Stimulated activated naive CD8-positive, alpha-beta T cell treated with anti-CD3 and anti-CD28 coated beads, Interleukin-15, Interleukin-2, amounts not matched to agents 100 U/mL and 50 U/mL, for 24 hours (primary cell): ENCODE measurements at regions not wholly inside any gene's neighbourhood (a gene's known extent, or its start where the extent isn't known, plus 50 kb on each side); places are given as distances from the start of the nearest gene placed in this dataset.
"Not testable (repeated sequence)": the region's sequence is repeated elsewhere in the genome, so short reads cannot be mapped to it uniquely, and the experiment has no call there.

ENCODE experiments used
- ATAC-seq: fragments of 150-1000 bp; cut with Tn5 transposase; one replicate; pipeline ENCODE4 v1.10.0; 2021
- DNase-seq: peaks from one replicate; pipeline ENCODE4 v3.0.0; 2021

GRCh38 chr6:120498711-120499110 is 835.6 kb downstream of the TBC1D32 start:
- ATAC-seq (no peak), DNase-seq (no peak)

GRCh38 chr6:120496661-120497060 is 837.6 kb downstream of the TBC1D32 start:
- ATAC-seq (no peak), DNase-seq (no peak)

DNA sequence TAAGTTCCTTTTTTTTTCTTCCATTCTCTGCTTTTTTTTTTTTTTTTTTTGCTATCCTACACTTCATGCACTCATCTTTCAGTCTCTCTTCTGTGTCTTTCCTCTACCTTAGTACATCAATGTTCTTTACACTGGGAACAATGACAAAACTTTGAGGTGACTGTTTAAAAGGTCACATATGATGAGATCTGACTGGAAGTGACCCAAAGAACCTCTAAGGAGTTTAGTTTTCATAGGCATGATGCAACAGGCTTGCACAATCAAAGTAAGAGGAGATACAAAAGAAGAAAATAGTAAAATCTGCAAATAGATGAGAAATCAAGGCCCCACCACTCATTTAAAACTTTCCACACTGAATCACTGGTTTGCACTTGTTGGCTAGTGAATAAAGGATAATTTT is 840.8 kb downstream of the TBC1D32 start:
- no peak for DNase-seq
- ATAC-seq = no peak

- ATAC-seq (no peak), DNase-seq (no peak)
Measured at GRCh38 chr6:120489941-120490340, 844.3 kb downstream of the TBC1D32 start.

DNA sequence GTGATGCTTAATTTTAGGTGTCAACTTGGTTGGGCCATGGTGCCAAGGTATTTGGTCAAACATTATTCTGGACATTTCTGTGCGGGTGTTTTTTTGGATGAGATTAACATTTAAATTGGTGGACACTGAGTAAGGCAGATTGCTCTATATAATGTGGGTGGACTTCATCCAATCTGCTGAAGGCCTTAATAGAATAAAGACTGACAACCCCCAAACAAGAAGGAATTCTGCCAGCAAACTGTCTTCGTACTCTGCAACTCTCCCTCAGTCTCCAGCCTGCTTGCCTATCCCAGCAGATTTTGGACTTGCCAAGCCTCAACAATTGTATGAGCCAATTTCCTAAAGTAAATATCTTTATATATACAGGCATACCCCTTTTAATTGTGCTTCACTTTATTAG is 850.1 kb downstream of the TBC1D32 start:
- ATAC-seq (no peak), DNase-seq (no peak)

DNA sequence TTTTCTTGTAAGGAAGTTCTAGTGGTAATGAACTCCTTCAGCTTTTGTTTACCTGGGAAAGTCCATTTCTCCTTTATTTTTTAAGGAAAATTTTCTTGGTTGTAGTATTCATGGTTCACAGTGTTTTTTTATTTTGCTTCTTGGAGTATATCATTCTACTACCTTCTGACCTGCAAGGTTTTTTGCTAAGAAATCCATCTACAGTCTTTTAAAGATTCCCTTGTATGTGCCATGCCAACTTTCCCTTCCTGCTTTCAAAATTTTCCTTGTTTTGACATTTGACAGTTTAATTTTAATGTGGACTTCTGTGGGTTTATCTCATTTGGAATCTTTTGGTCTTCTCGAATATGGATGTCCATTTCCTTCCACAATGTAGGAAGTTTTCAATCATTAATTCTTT is 855.6 kb downstream of the TBC1D32 start:
- ATAC-seq = no peak
- no peak for DNase-seq

DNA sequence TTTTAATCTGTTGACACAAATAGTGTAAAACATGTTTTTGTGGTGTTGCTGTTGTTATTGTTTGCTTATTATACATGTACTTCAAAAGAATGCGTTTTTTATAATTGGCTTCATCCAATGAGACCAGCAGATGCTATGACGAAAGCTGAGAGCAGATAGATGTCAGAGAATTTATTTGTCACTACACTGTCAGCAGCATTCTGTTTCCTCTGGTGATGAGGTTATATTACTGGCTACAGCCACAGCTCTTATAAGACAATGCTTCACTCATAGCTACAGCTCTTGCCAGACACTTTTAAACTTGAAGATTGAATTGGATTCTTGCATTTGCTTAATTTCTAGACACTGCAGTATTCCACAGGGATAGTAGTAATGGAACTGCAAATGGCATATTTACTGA is 860.5 kb downstream of the TBC1D32 start:
- DNase-seq (no peak), ATAC-seq (no peak)

DNA sequence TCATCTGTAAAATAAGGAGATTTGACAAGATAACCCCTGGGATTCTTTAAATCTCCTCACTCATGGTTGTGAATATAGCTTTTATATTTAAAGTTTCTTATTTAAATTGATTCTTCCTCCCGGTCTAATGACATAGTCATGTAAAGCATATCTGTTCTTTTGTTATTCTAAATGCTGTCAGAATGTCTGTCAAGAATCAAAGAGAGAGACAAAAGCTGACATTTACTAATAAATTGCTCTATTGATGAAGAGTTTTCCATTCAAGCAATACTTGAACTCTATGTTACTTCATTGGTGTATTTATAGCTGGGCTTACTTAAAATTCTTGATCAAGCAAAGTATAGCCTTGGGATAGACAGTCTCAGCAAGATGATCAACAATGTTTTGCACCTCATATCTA is 865.8 kb downstream of the TBC1D32 start:
- DNase-seq = no peak
- ATAC-seq = no peak

DNA sequence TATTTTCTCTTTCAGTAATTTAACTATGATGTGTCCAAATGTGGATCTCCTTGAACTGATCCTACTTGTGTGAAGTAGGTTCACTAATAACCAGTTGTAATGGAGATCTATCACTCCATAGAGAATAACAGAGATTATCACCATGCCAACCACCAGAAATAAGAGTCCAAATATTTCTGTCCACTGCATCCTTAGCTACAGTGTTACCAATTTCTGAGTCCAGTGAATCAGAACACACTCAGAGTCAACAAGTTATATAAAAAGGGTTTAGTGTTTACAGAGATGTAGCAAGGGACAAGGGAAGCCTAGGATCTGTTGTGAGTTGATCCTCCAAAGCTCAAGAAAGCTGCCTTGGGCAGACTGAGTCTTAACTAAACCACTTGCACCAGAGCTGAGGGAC is 882.8 kb downstream of the TBC1D32 start:
- ATAC-seq (no peak), DNase-seq (no peak)

GRCh38 chr6:120447605-120448004 is 886.7 kb downstream of the TBC1D32 start:
- ATAC-seq (no peak), DNase-seq (no peak)

DNA sequence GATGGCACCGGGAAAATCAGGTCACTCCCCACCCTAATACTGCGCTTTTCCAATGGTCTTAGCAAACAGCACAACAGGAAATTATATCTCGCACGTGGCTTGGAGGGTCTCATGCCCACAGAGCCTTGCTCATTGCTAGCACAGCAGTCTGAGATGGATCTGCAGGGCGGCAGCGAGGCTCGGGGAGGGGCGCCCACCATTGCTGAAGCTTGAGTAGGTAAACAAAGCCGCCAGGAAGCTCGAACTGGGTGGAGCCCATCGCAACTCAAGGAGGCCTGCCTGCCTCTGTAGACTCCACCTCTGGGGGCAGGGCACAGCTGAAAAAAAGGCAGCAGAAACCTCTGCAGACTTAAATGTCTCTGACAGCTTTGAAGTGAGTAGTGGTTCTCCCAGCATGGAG is 901.4 kb downstream of the TBC1D32 start:
- not testable (repeated sequence) for ATAC-seq

GRCh38 chr6:120431841-120432240 is 902.4 kb downstream of the TBC1D32 start:
- no peak for ATAC-seq
- DNase-seq = no peak

More for the DNA sequence above, 901.4 kb downstream of the TBC1D32 start:
- DNase-seq = not testable (repeated sequence)

DNA sequence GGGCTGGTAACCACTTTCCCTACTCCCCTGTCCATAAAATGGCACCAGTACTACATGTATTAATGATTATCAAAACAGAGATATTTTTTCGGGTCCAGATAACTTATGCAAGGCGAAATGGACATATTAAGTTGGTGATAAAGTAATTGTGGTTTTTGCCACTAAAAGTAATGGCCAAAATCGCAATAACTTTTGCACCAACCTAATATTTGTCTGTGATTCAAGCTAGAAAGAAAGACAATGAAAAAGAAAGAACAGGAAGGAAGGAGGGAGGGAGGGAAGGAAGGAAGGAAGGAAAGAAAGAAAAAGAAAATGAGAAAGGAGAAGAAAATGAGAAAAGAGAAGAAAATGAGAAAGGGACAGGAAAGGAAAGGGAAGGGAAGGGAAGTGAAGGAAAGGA is 922.9 kb downstream of the TBC1D32 start:
- DNase-seq (no peak), ATAC-seq (no peak)

- DNase-seq (no peak), ATAC-seq (no peak)
Measured at GRCh38 chr6:120410586-120410985, 923.7 kb downstream of the TBC1D32 start.

DNA sequence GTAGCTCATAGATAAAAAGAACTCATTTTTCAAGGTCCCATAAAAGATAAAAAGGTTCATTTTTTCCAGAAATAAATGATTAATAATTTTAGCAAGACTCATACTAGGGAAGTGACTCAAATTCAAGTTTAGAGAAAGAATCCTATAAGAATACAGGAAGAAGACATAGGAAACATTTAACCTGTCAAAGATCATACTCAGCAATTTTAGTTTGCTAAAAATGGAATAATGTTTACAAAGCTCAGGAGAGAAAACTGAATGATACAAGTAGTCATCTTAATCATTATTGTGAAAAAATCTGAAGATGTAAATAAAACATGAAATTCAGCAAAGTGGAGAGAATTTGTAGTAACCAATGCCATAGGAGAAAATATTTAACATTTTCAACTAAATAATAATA is 926.6 kb downstream of the TBC1D32 start:
- ATAC-seq (no peak), DNase-seq (no peak)

DNA sequence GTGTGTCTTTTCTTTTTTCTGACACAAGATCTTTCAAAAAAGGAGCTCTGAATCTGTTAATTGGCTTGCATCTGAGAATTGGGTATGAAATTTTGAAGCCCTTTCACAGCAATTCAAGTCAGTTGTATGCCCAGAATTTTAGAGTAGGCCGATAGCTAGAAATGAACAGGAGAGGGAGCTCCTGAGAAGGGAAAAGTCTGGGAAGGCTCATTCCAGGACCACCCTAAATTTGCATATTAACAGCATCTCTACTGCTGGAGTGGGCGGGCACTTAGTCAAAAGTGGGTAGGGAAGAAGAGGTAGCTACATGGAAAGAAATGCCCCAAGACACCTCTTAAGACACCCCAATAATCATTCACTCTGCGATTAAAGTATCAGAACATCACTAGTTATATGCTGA is 928.3 kb downstream of the TBC1D32 start:
- DNase-seq (no peak), ATAC-seq (no peak)

- no peak for DNase-seq
- ATAC-seq = no peak
Measured at GRCh38 chr6:120395784-120396183, 938.5 kb downstream of the TBC1D32 start.

- DNase-seq = no peak
- ATAC-seq = no peak
Measured at GRCh38 chr6:120395330-120395729, 939.0 kb downstream of the TBC1D32 start.

- no peak for ATAC-seq
- no peak for DNase-seq
Measured at GRCh38 chr6:120392941-120393340, 941.3 kb downstream of the TBC1D32 start.

DNA sequence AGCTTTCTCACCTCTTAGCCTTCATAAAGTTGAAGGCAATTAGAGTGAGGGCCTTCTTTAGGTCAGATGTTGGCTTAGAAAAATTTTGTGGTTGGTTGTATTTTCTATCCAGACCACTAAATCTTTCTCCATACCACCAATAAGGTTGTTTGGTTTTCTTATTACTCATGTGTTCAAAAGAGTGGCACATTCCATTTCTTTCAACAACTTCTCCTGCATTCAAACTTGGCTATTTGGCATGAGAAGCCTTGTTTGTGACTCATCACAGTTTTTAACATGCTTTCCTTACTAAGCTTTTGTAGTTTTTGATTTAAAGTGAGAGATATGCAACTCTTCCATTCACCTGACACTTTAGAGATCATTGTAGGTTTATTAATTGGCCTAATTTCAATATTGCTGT is 949.6 kb downstream of the TBC1D32 start:
- ATAC-seq (no peak), DNase-seq (no peak)

DNA sequence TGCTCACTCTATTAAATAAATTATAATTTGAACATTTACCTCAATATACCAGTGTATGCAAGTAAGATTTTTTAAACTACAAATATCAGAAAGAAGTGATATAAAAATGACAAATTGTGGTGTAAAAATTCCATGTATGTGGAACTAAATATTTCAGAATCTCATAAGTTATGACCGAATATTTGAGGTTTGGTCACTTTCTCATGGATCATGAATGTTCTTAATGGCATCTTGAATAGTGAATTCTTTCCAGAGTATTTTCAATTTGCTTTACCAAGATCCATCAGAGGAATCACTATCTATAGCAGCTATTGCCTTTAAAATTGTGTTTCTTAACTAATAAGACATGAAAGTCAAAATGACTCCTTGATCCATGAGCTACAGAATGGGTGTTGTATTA is 950.6 kb downstream of the TBC1D32 start:
- no peak for DNase-seq
- no peak for ATAC-seq

GRCh38 chr6:120378582-120379220 is 955.6 kb downstream of the TBC1D32 start:
- DNase-seq = no peak

DNA sequence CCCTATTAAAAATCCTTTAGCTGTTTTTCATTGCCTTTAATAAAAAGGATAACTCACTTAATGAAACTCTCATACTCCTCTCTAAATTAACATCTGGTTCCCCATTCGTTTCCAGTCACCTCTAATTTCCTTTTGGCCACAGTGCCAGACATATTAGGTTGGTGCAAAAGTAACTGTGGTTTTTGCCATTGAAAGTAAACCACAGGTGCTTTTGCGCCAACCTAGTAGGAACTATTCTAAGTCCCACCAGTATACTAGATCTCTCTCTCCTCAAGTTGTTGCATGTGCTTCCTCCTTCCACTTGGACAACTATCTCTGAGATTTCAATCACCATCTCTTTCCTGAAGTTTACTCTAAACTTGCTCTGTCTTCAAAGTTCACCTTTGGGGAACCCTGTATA is 961.1 kb downstream of the TBC1D32 start:
- ATAC-seq (no peak), DNase-seq (no peak)

More at GRCh38 chr6:120378582-120379220, 955.6 kb downstream of the TBC1D32 start:
- no peak for ATAC-seq

- no peak for DNase-seq
Measured at GRCh38 chr6:120363429-120363828, 970.9 kb downstream of the TBC1D32 start.

DNA sequence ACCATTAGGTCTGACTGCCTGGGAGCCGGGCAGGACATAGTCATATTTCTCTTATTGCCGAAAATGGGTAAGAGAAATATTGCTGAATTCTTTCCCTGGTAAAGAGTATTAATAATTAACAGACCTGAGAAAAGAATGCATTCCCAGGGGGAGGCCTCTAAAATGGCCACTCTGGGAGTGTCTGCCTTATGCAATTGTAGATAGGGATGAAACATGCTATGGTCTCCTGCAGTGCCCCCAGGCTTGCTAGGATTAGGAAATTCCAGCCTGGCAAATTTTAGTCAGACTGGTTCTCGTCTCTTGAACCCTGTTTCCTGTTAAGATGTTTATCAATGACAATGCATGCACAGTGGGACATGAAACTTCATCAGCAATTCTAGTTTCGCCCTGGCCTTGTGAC is 975.7 kb downstream of the TBC1D32 start:
- not testable (repeated sequence) for ATAC-seq

More at GRCh38 chr6:120363429-120363828, 970.9 kb downstream of the TBC1D32 start:
- no peak for ATAC-seq

More for the DNA sequence above, 975.7 kb downstream of the TBC1D32 start:
- not testable (repeated sequence) for DNase-seq
